Activated CD4-positive, alpha-beta T cell treated with anti-CD3 and anti-CD28 coated beads for 48 hours (primary cell): ENCODE measurements at regions not wholly inside any gene's neighbourhood (a gene's known extent, or its start where the extent isn't known, plus 50 kb on each side); places are given as distances from the start of the nearest gene placed in this dataset.

ENCODE experiments used
- DNase-seq: peaks from one replicate; pipeline ENCODE4 v3.0.0-alpha.2; 2020

GRCh38 chr10:88023676-88024075 lies 160.3 kb downstream of the PTEN start:
- DNase-seq, result no peak

GRCh38 chr10:88026031-88026430 lies 162.6 kb downstream of the PTEN start:
- DNase-seq, result no peak

- no peak for DNase-seq
Measured at GRCh38 chr10:88027570-88027969, 164.1 kb downstream of the PTEN start.

- DNase-seq, result no peak
Measured at GRCh38 chr10:88028072-88028471, 164.6 kb downstream of the PTEN start.

GRCh38 chr10:88028654-88029053 lies 165.2 kb downstream of the PTEN start:
- no peak for DNase-seq

GRCh38 chr10:88032566-88032965 lies 169.1 kb downstream of the PTEN start:
- no peak for DNase-seq

GRCh38 chr10:88033385-88033784 lies 170.0 kb downstream of the PTEN start:
- no peak for DNase-seq

- DNase-seq, result no peak
Measured at GRCh38 chr10:88033793-88034192, 170.4 kb downstream of the PTEN start.

- no peak for DNase-seq
Measured at GRCh38 chr10:88036126-88036525, 172.7 kb downstream of the PTEN start.

GRCh38 chr10:88037623-88038022 lies 174.2 kb downstream of the PTEN start:
- DNase-seq, result no peak

GRCh38 chr10:88038268-88038667 lies 174.8 kb downstream of the PTEN start:
- DNase-seq, result no peak

GRCh38 chr10:88039496-88040200 lies 176.2 kb downstream of the PTEN start:
- DNase-seq, result no peak

- DNase-seq, result no peak
Measured at GRCh38 chr10:88041243-88042159, 178.1 kb downstream of the PTEN start.

GRCh38 chr10:88042160-88043100 lies 179.0 kb downstream of the PTEN start:
- no peak for DNase-seq

- DNase-seq, result no peak
Measured at GRCh38 chr10:88045096-88045495, 181.7 kb downstream of the PTEN start.

GRCh38 chr10:88045656-88046415 lies 182.4 kb downstream of the PTEN start:
- DNase-seq, result no peak

GRCh38 chr10:88047579-88047978 lies 184.2 kb downstream of the PTEN start:
- DNase-seq, result no peak

- DNase-seq, result no peak
Measured at GRCh38 chr10:88048312-88048711, 184.9 kb downstream of the PTEN start.

- no peak for DNase-seq
Measured at GRCh38 chr10:88049204-88049603, 185.8 kb downstream of the PTEN start.

GRCh38 chr10:88057720-88058119 lies 194.3 kb downstream of the PTEN start:
- DNase-seq, result no peak

- DNase-seq, result no peak
Measured at GRCh38 chr10:88058750-88059149, 195.3 kb downstream of the PTEN start.

- DNase-seq, result no peak
Measured at GRCh38 chr10:88059190-88059589, 195.8 kb downstream of the PTEN start.
